ENCODE measurements at regions not wholly inside any gene's neighbourhood (a gene's known extent, or its start where the extent isn't known, plus 50 kb on each side); places are given as distances from the start of the nearest gene placed in this dataset.

GRCh38 chr6:120994573-120994967, 339.7 kb downstream of the TBC1D32 start:
- Mint-ChIP-seq H3K4me1 (ENCODE audit: low read depth) (no peaks in the 10 kb centered on the region), H3K27me3 (peaks cover 4% of the 10 kb centered on the region), H3K4me3 (no peak overlapping the region), H3K9me3 (no peaks in the 10 kb centered on the region), H3K36me3 (ENCODE audit: low read depth) (no peaks in the 10 kb centered on the region), H3K27ac (no peak overlapping the region)
- intact Hi-C loops (cut with micrococcal nuclease), result no loop called here
- POLR2A ChIA-PET, result no interaction called here
- ATAC-seq (no peak), DNase-seq (no peak)
- CTCF ChIA-PET, result no interaction called here
- TF ChIP-seq CTCF (IDR thresholded peaks at IDR 0.05), result no peak

GRCh38 chr6:120993929-120994572, 340.2 kb downstream of the TBC1D32 start:
- DNase-seq (no peak), ATAC-seq (no peak)
- no peaks in the 10 kb centered on the region for H3K4me1 Mint-ChIP-seq (ENCODE audit: low read depth)
- CTCF ChIA-PET, result no interaction called here
- H3K36me3 Mint-ChIP-seq (ENCODE audit: low read depth), result no peaks in the 10 kb centered on the region
- H3K27ac Mint-ChIP-seq, result no peak overlapping the region
- intact Hi-C loops (cut with micrococcal nuclease), result no loop called here
- no peak for TF ChIP-seq CTCF (IDR thresholded peaks at IDR 0.05)
- H3K4me3 Mint-ChIP-seq, result no peak overlapping the region
- POLR2A ChIA-PET, result no interaction called here
- H3K9me3 Mint-ChIP-seq, result no peaks in the 10 kb centered on the region
- peaks cover 4% of the 10 kb centered on the region for H3K27me3 Mint-ChIP-seq

GRCh38 chr6:120992257-120992656, 342.0 kb downstream of the TBC1D32 start:
- H3K36me3 Mint-ChIP-seq (ENCODE audit: low read depth), result no peaks in the 10 kb centered on the region
- ChIA-PET POLR2A (no interaction called here), CTCF (no interaction called here)
- no peaks in the 10 kb centered on the region for H3K4me1 Mint-ChIP-seq (ENCODE audit: low read depth)
- DNase-seq (no peak), ATAC-seq (no peak)
- no peak overlapping the region for H3K4me3 Mint-ChIP-seq
- peaks cover 4% of the 10 kb centered on the region for H3K27me3 Mint-ChIP-seq
- no peak overlapping the region for H3K27ac Mint-ChIP-seq
- no peaks in the 10 kb centered on the region for H3K9me3 Mint-ChIP-seq
- TF ChIP-seq CTCF (IDR thresholded peaks at IDR 0.05), result no peak
- intact Hi-C loops (cut with micrococcal nuclease), result no loop called here

- Mint-ChIP-seq H3K27me3 (peaks cover 4% of the 10 kb centered on the region), H3K4me1 (ENCODE audit: low read depth) (no peaks in the 10 kb centered on the region), H3K4me3 (no peak overlapping the region), H3K27ac (no peak overlapping the region), H3K9me3 (no peaks in the 10 kb centered on the region), H3K36me3 (ENCODE audit: low read depth) (no peaks in the 10 kb centered on the region)
- intact Hi-C loops (cut with micrococcal nuclease), result no loop called here
- ChIA-PET CTCF (no interaction called here), POLR2A (no interaction called here)
- DNase-seq (no peak), ATAC-seq (no peak)
- TF ChIP-seq CTCF (IDR thresholded peaks at IDR 0.05), result no peak
Observed at GRCh38 chr6:120990866-120991265, 343.4 kb downstream of the TBC1D32 start.

GRCh38 chr6:120981835-120982234, 352.4 kb downstream of the TBC1D32 start:
- ATAC-seq (no peak), DNase-seq (no peak)
- POLR2A ChIA-PET, result no interaction called here
- Mint-ChIP-seq H3K27ac (no peak overlapping the region), H3K36me3 (ENCODE audit: low read depth) (no peaks in the 10 kb centered on the region), H3K4me3 (no peak overlapping the region), H3K27me3 (no peaks in the 10 kb centered on the region), H3K9me3 (no peaks in the 10 kb centered on the region), H3K4me1 (ENCODE audit: low read depth) (no peaks in the 10 kb centered on the region)
- CTCF ChIA-PET, result no interaction called here
- no peak for TF ChIP-seq CTCF (IDR thresholded peaks at IDR 0.05)
- intact Hi-C loops (cut with micrococcal nuclease), result no loop called here

Measured in activated CD8-positive, alpha-beta T cell treated with anti-CD3 and anti-CD28 coated beads for 36 hours (primary cell).